HCT116 (cell line): ENCODE measurements at regions not wholly inside any gene's neighbourhood (a gene's known extent, or its start where the extent isn't known, plus 50 kb on each side); places are given as distances from the start of the nearest gene placed in this dataset.

Experiments
- ATAC-seq: fragments of 200-7000 bp; cut with Tn5 transposase; 2 replicates; pipeline ENCODE4 v1.9.1; 2020; ENCODE audit warnings: mild to moderate bottlenecking, moderate library complexity
- BruUV-seq: library from RNA; stranded (reverse); fragments of 400-500 nt; replicated peaks from 2 replicates; lab custom pipeline; 2021; lab: Mats Ljungman, UMichigan
- CTCF ChIA-PET: fragments of 300-600 bp; sonication (Branson Sonifier 250); formaldehyde crosslinking; loops from one replicate; lab custom pipeline; 2021; ENCODE audit warnings: antibody characterized with exemption; lab: Charles Lee
- POLR2A ChIA-PET: fragments of 300-600, 350-600 bp; sonication (Branson Sonifier 250); formaldehyde crosslinking; loops from one replicate; lab custom pipeline; 2021; ENCODE audit warnings: antibody characterized with exemption; lab: Charles Lee
- RAD21 ChIA-PET, 2 experiments: fragments of 300-600 bp; sonication (Branson Sonifier 250); formaldehyde crosslinking; loops; one replicate each; lab custom pipeline; 2023; ENCODE audit warnings: low total read pairs in 2 of 2; ENCODE audit not compliant: uncharacterized antibody in 2 of 2, unreplicated experiment in 2 of 2, low non-redundant PET in 1 of 2; lab: Charles Lee
- DNase-seq: peaks from one replicate; pipeline ENCODE4 v3.0.0-alpha.2; 2010; ENCODE audit warnings: low read depth, low spot score
- H2AFZ ChIP-seq: fragments of 200-600 bp; shearing (Covaris generic), sonication (generic); 2 replicates; pipeline ENCODE4 v1.6.1; 2017; ENCODE audit warnings: low read depth, mixed run types, mixed read lengths, antibody characterized with exemption, low read length; ENCODE audit not compliant: poor library complexity, severe bottlenecking
- H3K27ac ChIP-seq: 2 replicates; pipeline ENCODE4 v1.5.1; 2012; ENCODE audit warnings: low read depth, low read length
- H3K27me3 ChIP-seq: fragments of 200-600 bp; sonication (generic); 2 replicates; pipeline ENCODE4 v1.6.1; 2016; ENCODE audit warnings: mixed run types, low read length, mixed read lengths; ENCODE audit not compliant: insufficient read depth
- H3K36me3 ChIP-seq, 2 experiments: fragments of 200-500 bp in 1 of 2; fragments of 200-600 bp in 1 of 2; sonication (Bioruptor generic) in 1 of 2; sonication (generic) in 1 of 2; 2 replicates each; pipeline versions ENCODE4 v1.5.1 to v1.6.1; 2014 to 2016; ENCODE audit warnings: low read length in 2 of 2, inconsistent platforms in 1 of 2, mixed read lengths in 1 of 2, mixed run types in 1 of 2; ENCODE audit not compliant: insufficient read depth in 2 of 2, control insufficient read depth in 1 of 2
- H3K4me1 ChIP-seq, 2 experiments: fragments of 200-600 bp in 1 of 2; sonication (generic) in 1 of 2; 2 replicates each; pipeline versions ENCODE4 v1.5.1 to v1.6.1; 2012 to 2017; ENCODE audit warnings: low read length in 2 of 2, inconsistent platforms in 1 of 2, mild to moderate bottlenecking in 1 of 2, mixed read lengths in 1 of 2, mixed run types in 1 of 2, moderate library complexity in 1 of 2; ENCODE audit not compliant: insufficient read depth in 2 of 2, control insufficient read depth in 1 of 2
- H3K4me2 ChIP-seq: fragments of 200-600 bp; sonication (generic); 2 replicates; pipeline ENCODE4 v1.6.1; 2017; ENCODE audit warnings: mixed run types, low read length, mixed read lengths
- H3K4me3 ChIP-seq, 2 experiments: fragments of 200-600 bp in 1 of 2; sonication (generic) in 1 of 2; replicated peaks in 1 of 2; 2 replicates each; pipeline ENCODE4 v1.5.1; 2011 to 2016; ENCODE audit warnings: low read length in 2 of 2, control low read depth in 1 of 2, low read depth in 1 of 2, mild to moderate bottlenecking in 1 of 2, mixed read lengths in 1 of 2, mixed run types in 1 of 2
- H3K79me2 ChIP-seq: fragments of 200-600 bp; sonication (generic); 2 replicates; pipeline ENCODE4 v1.6.1; 2017; ENCODE audit warnings: mild to moderate bottlenecking, mixed run types, low read length, moderate library complexity, mixed read lengths; ENCODE audit not compliant: insufficient read depth
- H3K9ac ChIP-seq: fragments of 200-600 bp; sonication (generic); 2 replicates; pipeline ENCODE4 v1.6.1; 2016; ENCODE audit warnings: low read length, mixed read lengths
- H3K9me2 ChIP-seq: fragments of 200-600 bp; sonication (generic), shearing (Covaris generic); 2 replicates; pipeline ENCODE4 v1.6.1; 2017; ENCODE audit warnings: mixed run types, mild to moderate bottlenecking, moderate library complexity; ENCODE audit not compliant: insufficient read depth
- H3K9me3 ChIP-seq, 2 experiments: fragments of 200-500 bp in 1 of 2; fragments of 200-600 bp in 1 of 2; sonication (Bioruptor generic) in 1 of 2; sonication (generic) in 1 of 2; 2 replicates each; pipeline ENCODE4 v1.6.1; 2014 to 2017; ENCODE audit warnings: low read length in 2 of 2, mixed read lengths in 2 of 2, inconsistent platforms in 1 of 2, low read depth in 1 of 2, mild to moderate bottlenecking in 1 of 2, mixed run types in 1 of 2, moderate library complexity in 1 of 2; ENCODE audit not compliant: control insufficient read depth in 1 of 2, insufficient read depth in 1 of 2
- H4K20me1 ChIP-seq: fragments of 200-600 bp; sonication (generic), shearing (Covaris generic); 2 replicates; pipeline ENCODE4 v1.6.1; 2017; ENCODE audit warnings: mixed run types, mild to moderate bottlenecking, moderate library complexity; ENCODE audit not compliant: insufficient read depth
- CBX3 ChIP-seq: IDR thresholded peaks from 2 replicates; pipeline ENCODE4 v1.6.1; 2012; ENCODE audit warnings: low read depth
- CEBPB ChIP-seq: IDR thresholded peaks from 2 replicates; pipeline ENCODE4 v1.6.1; 2012; ENCODE audit warnings: low read depth
- ELF1 ChIP-seq: IDR thresholded peaks from 2 replicates; pipeline ENCODE4 v1.6.1; 2012; ENCODE audit warnings: low read depth, borderline replicate concordance
- EZH2phosphoT487 ChIP-seq: fragments of 200-600 bp; IDR thresholded peaks from 2 replicates; pipeline ENCODE4 v1.6.1; 2018; ENCODE audit warnings: antibody characterized with exemption, borderline replicate concordance
- FOSL1 ChIP-seq: IDR thresholded peaks from 2 replicates; pipeline ENCODE4 v1.6.1; 2012; ENCODE audit warnings: low read depth
- JUND ChIP-seq: IDR thresholded peaks from 2 replicates; pipeline ENCODE4 v1.6.1; 2012
- POLR2A ChIP-seq: IDR thresholded peaks from 2 replicates; pipeline ENCODE4 v1.7.0; 2011; ENCODE audit warnings: borderline replicate concordance; ENCODE audit not compliant: insufficient read depth, insufficient read length; ENCODE audit errors: extremely low read depth
- POLR2AphosphoS5 ChIP-seq: IDR thresholded peaks from 2 replicates; pipeline ENCODE4 v1.6.1; 2011; ENCODE audit warnings: mild to moderate bottlenecking, low read depth, low read length, moderate library complexity
- RAD21 ChIP-seq: IDR thresholded peaks from 2 replicates; pipeline ENCODE4 v1.6.1; 2012; ENCODE audit warnings: low read depth, mild to moderate bottlenecking
- SIN3A ChIP-seq: IDR thresholded peaks from 2 replicates; pipeline ENCODE4 v1.6.1; 2012; ENCODE audit warnings: low read depth
- SP1 ChIP-seq: IDR thresholded peaks from 2 replicates; pipeline ENCODE4 v1.6.1; 2012; ENCODE audit warnings: low read depth
- SRF ChIP-seq: IDR thresholded peaks from 2 replicates; pipeline ENCODE4 v1.6.1; 2012; ENCODE audit warnings: low read depth
- TCF7L2 ChIP-seq: IDR thresholded peaks from 2 replicates; pipeline ENCODE4 v1.7.0; 2011; ENCODE audit warnings: borderline replicate concordance, inconsistent platforms; ENCODE audit not compliant: insufficient read depth, insufficient read length; ENCODE audit errors: extremely low read depth
- YY1 ChIP-seq: IDR thresholded peaks from 2 replicates; pipeline ENCODE4 v1.6.1; 2011; ENCODE audit warnings: low read length, low read depth, moderate library complexity, mild to moderate bottlenecking; ENCODE audit not compliant: insufficient replicate concordance; ENCODE audit errors: extremely low read depth
- ZFX ChIP-seq: fragments of 450-650 bp; IDR thresholded peaks from 2 replicates; pipeline ENCODE4 v1.6.1; 2017
- ZNF274 ChIP-seq: fragments of 200-500 bp; sonication (Bioruptor generic); IDR thresholded peaks from 2 replicates; pipeline ENCODE4 v1.6.1; 2014; ENCODE audit warnings: mild to moderate bottlenecking, low read depth, low read length, inconsistent platforms
- intact Hi-C: fragments of 100-400 bp; cut with micrococcal nuclease; formaldehyde crosslinking; loops from 2 replicates; pipeline ENCODE4 v1.10.0; 2022
- TF ChIP-seq, protein P1 (sequence below): IDR thresholded peaks from 2 replicates; pipeline ENCODE4 v1.6.1; 2012
- TF ChIP-seq, protein P2 (sequence below): IDR thresholded peaks from 2 replicates; pipeline ENCODE4 v1.6.1; 2012
- TF ChIP-seq, protein P3 (sequence below): IDR thresholded peaks from 2 replicates; pipeline ENCODE4 v1.6.1; 2012; ENCODE audit warnings: low read depth

DNA sequence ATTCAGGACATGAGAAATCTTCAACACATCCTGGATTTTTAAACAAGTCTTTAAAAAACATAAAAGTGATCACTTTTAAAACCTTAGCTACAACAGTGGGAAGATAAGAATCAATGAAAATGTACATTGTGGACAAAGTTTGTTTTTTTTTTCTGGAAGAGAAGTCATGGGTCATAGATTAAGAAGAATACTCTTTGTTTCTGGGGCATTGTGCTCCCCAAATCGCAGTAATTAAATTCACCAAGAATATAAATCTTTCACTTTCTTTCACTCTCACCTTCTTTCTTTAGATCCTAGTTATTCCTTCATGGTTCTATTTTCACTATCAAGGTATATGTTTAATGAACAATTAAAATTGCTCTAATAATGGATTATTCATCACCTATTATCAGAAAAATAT, 132.6 kb upstream of the PGR start:
- Histone ChIP-seq H3K4me1 (no peaks in the 10 kb centered on the region), H3K9me2 (no peaks in the 10 kb centered on the region), H4K20me1 (no peaks in the 10 kb centered on the region), H3K9me3 (no peaks in the 10 kb centered on the region), H3K9ac (no peak overlapping the region), H2AFZ (no peak overlapping the region), H3K4me2 (no peak overlapping the region), H3K4me3 (no peak overlapping the region), H3K27me3 (no peaks in the 10 kb centered on the region; the same call in 1 of the 2 replicates), H3K27ac (no peak overlapping the region), H3K36me3 (no peaks in the 10 kb centered on the region), H3K79me2 (no peaks in the 10 kb centered on the region)
- intact Hi-C loops = no loop called here
- CTCF ChIA-PET = no interaction called here
- DNase-seq (no peak), ATAC-seq (no peak)
- no peak for TF ChIP-seq POLR2A
- no peak for TF ChIP-seq TCF7L2
- no peak for TF ChIP-seq SIN3A
- TF ChIP-seq, protein P1, sequence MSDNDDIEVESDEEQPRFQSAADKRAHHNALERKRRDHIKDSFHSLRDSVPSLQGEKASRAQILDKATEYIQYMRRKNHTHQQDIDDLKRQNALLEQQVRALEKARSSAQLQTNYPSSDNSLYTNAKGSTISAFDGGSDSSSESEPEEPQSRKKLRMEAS = no peak
- TF ChIP-seq FOSL1 = no peak
- TF ChIP-seq JUND = no peak
- TF ChIP-seq, protein P2, sequence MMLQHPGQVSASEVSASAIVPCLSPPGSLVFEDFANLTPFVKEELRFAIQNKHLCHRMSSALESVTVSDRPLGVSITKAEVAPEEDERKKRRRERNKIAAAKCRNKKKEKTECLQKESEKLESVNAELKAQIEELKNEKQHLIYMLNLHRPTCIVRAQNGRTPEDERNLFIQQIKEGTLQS = no peak
- TF ChIP-seq YY1 = no peak
- TF ChIP-seq ELF1 = no peak
- TF ChIP-seq SP1 = no peak
- no peak for TF ChIP-seq ZNF274
- TF ChIP-seq SRF = no peak
- no peak for TF ChIP-seq ZFX
- no peak for TF ChIP-seq CEBPB
- BruUV-seq = no TSS peak
- RAD21 ChIA-PET = no interaction called here
- POLR2A ChIA-PET = no interaction called here

DNA sequence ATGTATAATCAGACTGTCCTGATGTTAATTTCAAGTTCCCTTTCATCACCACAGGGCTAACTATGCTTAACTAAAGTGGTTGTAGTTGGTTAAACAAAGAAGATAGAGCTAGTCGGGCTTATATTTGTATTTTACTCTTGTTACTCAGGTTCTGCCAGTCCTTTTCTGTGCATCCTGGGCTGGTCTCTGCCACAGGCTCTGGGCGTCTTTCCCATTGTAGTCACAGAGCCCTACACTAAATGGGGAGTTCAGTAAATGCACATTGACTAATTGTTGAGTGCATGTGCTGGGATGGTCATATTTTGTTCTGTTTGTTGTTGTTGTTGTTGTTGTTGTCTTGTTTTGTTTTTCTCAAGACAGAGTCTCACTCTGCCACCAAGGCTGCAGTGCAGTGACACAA, 125.4 kb upstream of the PGR start:
- no peak overlapping the region for H2AFZ ChIP-seq
- TF ChIP-seq, protein P2 = no peak
- TF ChIP-seq RAD21 (no peak), POLR2A (no peak), SIN3A (no peak), TCF7L2 (no peak), FOSL1 (no peak), ZNF274 (no peak), CBX3 (no peak), POLR2AphosphoS5 (no peak), JUND (no peak), YY1 (no peak), EZH2phosphoT487 (no peak)
- TF ChIP-seq, protein P3, sequence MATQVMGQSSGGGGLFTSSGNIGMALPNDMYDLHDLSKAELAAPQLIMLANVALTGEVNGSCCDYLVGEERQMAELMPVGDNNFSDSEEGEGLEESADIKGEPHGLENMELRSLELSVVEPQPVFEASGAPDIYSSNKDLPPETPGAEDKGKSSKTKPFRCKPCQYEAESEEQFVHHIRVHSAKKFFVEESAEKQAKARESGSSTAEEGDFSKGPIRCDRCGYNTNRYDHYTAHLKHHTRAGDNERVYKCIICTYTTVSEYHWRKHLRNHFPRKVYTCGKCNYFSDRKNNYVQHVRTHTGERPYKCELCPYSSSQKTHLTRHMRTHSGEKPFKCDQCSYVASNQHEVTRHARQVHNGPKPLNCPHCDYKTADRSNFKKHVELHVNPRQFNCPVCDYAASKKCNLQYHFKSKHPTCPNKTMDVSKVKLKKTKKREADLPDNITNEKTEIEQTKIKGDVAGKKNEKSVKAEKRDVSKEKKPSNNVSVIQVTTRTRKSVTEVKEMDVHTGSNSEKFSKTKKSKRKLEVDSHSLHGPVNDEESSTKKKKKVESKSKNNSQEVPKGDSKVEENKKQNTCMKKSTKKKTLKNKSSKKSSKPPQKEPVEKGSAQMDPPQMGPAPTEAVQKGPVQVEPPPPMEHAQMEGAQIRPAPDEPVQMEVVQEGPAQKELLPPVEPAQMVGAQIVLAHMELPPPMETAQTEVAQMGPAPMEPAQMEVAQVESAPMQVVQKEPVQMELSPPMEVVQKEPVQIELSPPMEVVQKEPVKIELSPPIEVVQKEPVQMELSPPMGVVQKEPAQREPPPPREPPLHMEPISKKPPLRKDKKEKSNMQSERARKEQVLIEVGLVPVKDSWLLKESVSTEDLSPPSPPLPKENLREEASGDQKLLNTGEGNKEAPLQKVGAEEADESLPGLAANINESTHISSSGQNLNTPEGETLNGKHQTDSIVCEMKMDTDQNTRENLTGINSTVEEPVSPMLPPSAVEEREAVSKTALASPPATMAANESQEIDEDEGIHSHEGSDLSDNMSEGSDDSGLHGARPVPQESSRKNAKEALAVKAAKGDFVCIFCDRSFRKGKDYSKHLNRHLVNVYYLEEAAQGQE = no peak

More for the DNA sequence above, 125.4 kb upstream of the PGR start:
- H3K9me3 ChIP-seq = no peaks in the 10 kb centered on the region
- H3K9me2 ChIP-seq = no peaks in the 10 kb centered on the region
- BruUV-seq = no TSS peak
- ATAC-seq (no peak), DNase-seq (no peak)
- no peaks in the 10 kb centered on the region; the same call in 1 of the 2 replicates for H3K27me3 ChIP-seq
- H3K9ac ChIP-seq = no peak overlapping the region
- H4K20me1 ChIP-seq = no peaks in the 10 kb centered on the region
- H3K4me1 ChIP-seq = no peaks in the 10 kb centered on the region
- POLR2A ChIA-PET = no interaction called here
- CTCF ChIA-PET = no interaction called here
- no peaks in the 10 kb centered on the region for H3K36me3 ChIP-seq
- H3K27ac ChIP-seq = no peak overlapping the region
- H3K4me2 ChIP-seq = no peak overlapping the region
- intact Hi-C loops = no loop called here
- H3K79me2 ChIP-seq = no peaks in the 10 kb centered on the region
- H3K4me3 ChIP-seq = no peak overlapping the region
- RAD21 ChIA-PET = no interaction called here
